ENCODE measurements at regions not wholly inside any gene's neighbourhood (a gene's known extent, or its start where the extent isn't known, plus 50 kb on each side); places are given as distances from the start of the nearest gene placed in this dataset.

GRCh38 chr16:86209202-86209601, 301.1 kb upstream of the FOXF1 start:
- TF ChIP-seq CTCF (IDR thresholded peaks at IDR 0.05) (no peak), POLR2A (IDR thresholded peaks at IDR 0.05) (no peak)
